IMR-90 (cell line): ENCODE measurements at regions not wholly inside any gene's neighbourhood (a gene's known extent, or its start where the extent isn't known, plus 50 kb on each side); places are given as distances from the start of the nearest gene placed in this dataset.

ENCODE experiments used
- ATAC-seq: fragments of 200-7000 bp; cut with Tn5 transposase; 2 replicates; pipeline ENCODE4 v1.9.1; 2020; ENCODE audit warnings: low read depth, mild to moderate bottlenecking, moderate library complexity
- BruUV-seq: library from RNA; stranded (reverse); fragments of 400-500 nt; replicated peaks from 2 replicates; lab custom pipeline; 2021; lab: Mats Ljungman, UMichigan
- CTCF ChIA-PET: fragments of 300-600 bp; formaldehyde crosslinking; extraction: SDS; loops from one replicate; lab custom pipeline; 2021; ENCODE audit warnings: antibody characterized with exemption; lab: Yijun Ruan, JAX
- POLR2A ChIA-PET: fragments of 300-600 bp; sonication (Branson Sonifier 250); formaldehyde crosslinking; loops from one replicate; lab custom pipeline; 2022; ENCODE audit warnings: antibody characterized with exemption; ENCODE audit not compliant: unreplicated experiment; lab: Charles Lee
- DNase-seq: peaks from one replicate; pipeline ENCODE4 v3.0.0; 2013
- H2AFZ ChIP-seq: replicated peaks from 2 replicates; pipeline ENCODE3; 2013; ENCODE audit warnings: low read length, mild to moderate bottlenecking; ENCODE audit not compliant: poor library complexity
- H2AK5ac ChIP-seq: 2 replicates; pipeline ENCODE4 v1.6.1; 2013; ENCODE audit warnings: low read depth, low read length, inconsistent platforms
- H2AK9ac ChIP-seq: replicated peaks from 2 replicates; pipeline ENCODE3; 2013; ENCODE audit warnings: mild to moderate bottlenecking, low read depth, low read length, moderate library complexity; ENCODE audit not compliant: poor library complexity
- H2BK120ac ChIP-seq: 2 replicates; pipeline ENCODE4 v1.6.1; 2013; ENCODE audit warnings: low read depth, low read length, inconsistent platforms
- H2BK15ac ChIP-seq: 3 replicates; pipeline ENCODE4 v1.6.1; 2013; ENCODE audit warnings: low read depth, low read length, inconsistent platforms
- H2BK20ac ChIP-seq: 2 replicates; pipeline ENCODE4 v1.6.1; 2013; ENCODE audit warnings: low read depth, mild to moderate bottlenecking, inconsistent platforms, low read length, moderate library complexity
- H2BK5ac ChIP-seq: 2 replicates; pipeline ENCODE4 v1.6.1; 2013; ENCODE audit warnings: mild to moderate bottlenecking, low read depth, low read length, inconsistent platforms; ENCODE audit not compliant: poor library complexity, severe bottlenecking
- H3K14ac ChIP-seq: replicated peaks from 2 replicates; pipeline ENCODE4 v1.6.1; 2013; ENCODE audit warnings: low read depth, low read length, inconsistent platforms
- H3K18ac ChIP-seq: 2 replicates; pipeline ENCODE4 v1.6.1; 2013; ENCODE audit warnings: low read depth, low read length, control low read depth
- H3K23ac ChIP-seq: 2 replicates; pipeline ENCODE4 v1.6.1; 2013; ENCODE audit warnings: low read depth, low read length, inconsistent platforms
- H3K27ac ChIP-seq: 2 replicates; pipeline ENCODE4 v1.5.1; 2013; ENCODE audit warnings: mild to moderate bottlenecking, control low read depth, low read length; ENCODE audit not compliant: insufficient read depth
- H3K27me3 ChIP-seq: 2 replicates; pipeline ENCODE4 v1.6.1; 2013; ENCODE audit warnings: low read length; ENCODE audit not compliant: control insufficient read depth, insufficient read depth
- H3K36me3 ChIP-seq: 2 replicates; pipeline ENCODE4 v1.6.1; 2013; ENCODE audit warnings: low read length, mixed read lengths; ENCODE audit not compliant: control insufficient read depth, insufficient read depth
- H3K4ac ChIP-seq: 2 replicates; pipeline ENCODE4 v1.6.1; 2013; ENCODE audit warnings: low read depth, low read length, inconsistent platforms
- H3K4me1 ChIP-seq: 2 replicates; pipeline ENCODE4 v1.6.1; 2013; ENCODE audit warnings: low read length, mixed read lengths; ENCODE audit not compliant: control insufficient read depth, insufficient read depth
- H3K4me2 ChIP-seq: 2 replicates; pipeline ENCODE4 v1.6.1; 2013; ENCODE audit warnings: low read depth, mild to moderate bottlenecking, control low read depth, low read length, moderate library complexity
- H3K4me3 ChIP-seq: 2 replicates; pipeline ENCODE4 v1.5.1; 2013; ENCODE audit warnings: low read depth, mild to moderate bottlenecking, control low read depth, low read length, moderate library complexity; ENCODE audit not compliant: insufficient read depth
- H3K56ac ChIP-seq: 2 replicates; pipeline ENCODE4 v1.6.1; 2013; ENCODE audit warnings: low read length, inconsistent platforms; ENCODE audit not compliant: insufficient read depth; ENCODE audit errors: extremely low read depth
- H3K79me1 ChIP-seq, 2 experiments: 2 replicates each; pipeline ENCODE4 v1.6.1; 2013; ENCODE audit warnings: low read length in 2 of 2, inconsistent platforms in 1 of 2, low read depth in 1 of 2
- H3K9ac ChIP-seq: 2 replicates; pipeline ENCODE4 v1.6.1; 2013; ENCODE audit warnings: low read depth, low read length, control low read depth
- H3K9me1 ChIP-seq: 2 replicates; pipeline ENCODE4 v1.6.1; 2013; ENCODE audit warnings: low read length, inconsistent platforms; ENCODE audit not compliant: insufficient read depth
- H3K9me3 ChIP-seq: 2 replicates; pipeline ENCODE4 v1.6.1; 2013; ENCODE audit warnings: low read length; ENCODE audit not compliant: control insufficient read depth, insufficient read depth
- H4K20me1 ChIP-seq: 2 replicates; pipeline ENCODE4 v1.6.1; 2013; ENCODE audit warnings: low read length, inconsistent platforms; ENCODE audit not compliant: insufficient read depth
- H4K5ac ChIP-seq: 2 replicates; pipeline ENCODE4 v1.6.1; 2013; ENCODE audit warnings: mild to moderate bottlenecking, low read depth, low read length, control low read depth
- H4K8ac ChIP-seq, 2 experiments: 2 replicates each; pipeline ENCODE4 v1.6.1; 2013; ENCODE audit warnings: low read depth in 2 of 2, low read length in 2 of 2, control low read depth in 1 of 2, inconsistent platforms in 1 of 2
- H4K91ac ChIP-seq: 2 replicates; pipeline ENCODE4 v1.6.1; 2013; ENCODE audit warnings: low read depth, low read length, inconsistent platforms; ENCODE audit not compliant: insufficient read depth
- BHLHE40 ChIP-seq: fragments of 150-350 bp; IDR thresholded peaks from 2 replicates; pipeline ENCODE4 v1.6.1; 2016; ENCODE audit warnings: mild to moderate bottlenecking, low read depth, low read length
- CEBPB ChIP-seq: IDR thresholded peaks from 2 replicates; pipeline ENCODE4 v1.6.1; 2012; ENCODE audit warnings: low read depth, low read length, improper control_type of control experiment
- CHD1 ChIP-seq: IDR thresholded peaks from 2 replicates; pipeline ENCODE4 v1.6.1; 2012; ENCODE audit warnings: low read depth, low read length, improper control_type of control experiment
- ELK1 ChIP-seq: fragments of 150-350 bp; IDR thresholded peaks from 2 replicates; pipeline ENCODE4 v1.6.1; 2016; ENCODE audit warnings: low read depth, mild to moderate bottlenecking, low read length, moderate library complexity, borderline replicate concordance
- MAFK ChIP-seq: IDR thresholded peaks from 2 replicates; pipeline ENCODE4 v1.6.1; 2012; ENCODE audit warnings: low read depth, low read length, improper control_type of control experiment
- MXI1 ChIP-seq: IDR thresholded peaks from 2 replicates; pipeline ENCODE4 v1.6.1; 2012; ENCODE audit warnings: low read depth, mild to moderate bottlenecking, low read length, moderate library complexity, borderline replicate concordance
- NFE2L2 ChIP-seq: fragments of 150-350 bp; IDR thresholded peaks from 2 replicates; pipeline ENCODE4 v1.6.1; 2016; ENCODE audit warnings: low read depth, mild to moderate bottlenecking, low read length
- POLR2A ChIP-seq: IDR thresholded peaks from 2 replicates; pipeline ENCODE4 v1.6.1; 2012; ENCODE audit warnings: mild to moderate bottlenecking, low read depth, low read length
- RAD21 ChIP-seq: IDR thresholded peaks from 2 replicates; pipeline ENCODE4 v1.6.1; 2012; ENCODE audit warnings: low read length, improper control_type of control experiment
- RFX5 ChIP-seq: IDR thresholded peaks from 2 replicates; pipeline ENCODE4 v1.8.0; 2012; ENCODE audit warnings: low read depth, mild to moderate bottlenecking, low read length, moderate library complexity
- SMC3 ChIP-seq: fragments of 150-350 bp; IDR thresholded peaks from 2 replicates; pipeline ENCODE4 v1.6.1; 2016; ENCODE audit warnings: low read depth, mild to moderate bottlenecking, antibody characterized with exemption, low read length, moderate library complexity
- USF2 ChIP-seq: fragments of 150-350 bp; IDR thresholded peaks from 2 replicates; pipeline ENCODE4 v1.6.1; 2017; ENCODE audit warnings: mild to moderate bottlenecking, antibody characterized with exemption, low read length, low read depth
- dilution Hi-C: fragments of 300-500 bp; cut with HindIII; formaldehyde crosslinking; loops from one replicate; pipeline ENCODE4 v1.14.3; 2018; ENCODE audit warnings: low sequenced_read_pairs; ENCODE audit not compliant: unreplicated experiment
- in situ Hi-C: fragments of 300-500 bp; cut with MboI; formaldehyde crosslinking; loops from 3 replicates; pipeline ENCODE4 v1.14.3; 2019; ENCODE audit warnings: low sequenced_read_pairs, inconsistent platforms, mixed read lengths
- intact Hi-C: fragments of 100-400 bp; cut with micrococcal nuclease; formaldehyde crosslinking; loops from 2 replicates; pipeline ENCODE4 v1.10.0; 2022

- CTCF ChIA-PET, result no interaction called here
- no peak for DNase-seq
- Histone ChIP-seq H4K8ac (no peak overlapping the region), H3K9me3 (no peaks in the 10 kb centered on the region), H2BK15ac (no peak overlapping the region), H3K18ac (no peak overlapping the region), H3K56ac (no peak overlapping the region), H3K4me3 (no peak overlapping the region), H2AK9ac (no peak overlapping the region), H3K27ac (no peak overlapping the region), H2AK5ac (no peak overlapping the region), H3K14ac (no peak overlapping the region), H4K20me1 (no peaks in the 10 kb centered on the region), H4K5ac (no peak overlapping the region), H3K23ac (no peak overlapping the region), H3K4ac (no peak overlapping the region), H2BK120ac (no peak overlapping the region), H3K9ac (no peak overlapping the region), H3K4me2 (no peak overlapping the region), H3K79me1 (no peaks in the 10 kb centered on the region), H4K91ac (no peak overlapping the region), H2AFZ (no peak overlapping the region), H3K27me3 (no peaks in the 10 kb centered on the region), H3K36me3 (no peaks in the 10 kb centered on the region), H3K4me1 (no peaks in the 10 kb centered on the region), H3K9me1 (no peaks in the 10 kb centered on the region), H2BK20ac (no peak overlapping the region), H2BK5ac (no peak overlapping the region)
- POLR2A ChIA-PET, result no interaction called here
- intact Hi-C loops (no loop called here), in situ Hi-C loops (no loop called here), dilution Hi-C loops (no loop called here)
- no TSS peak for BruUV-seq
- no peak for ATAC-seq
- TF ChIP-seq RFX5 (no peak), CHD1 (no peak), BHLHE40 (no peak), POLR2A (no peak), MXI1 (no peak), CEBPB (no peak), MAFK (no peak), RAD21 (no peak), USF2 (no peak), SMC3 (no peak), ELK1 (no peak), NFE2L2 (no peak)
These were observed 906.9 kb upstream of the INTU start for GRCh38 chr4:126725906-126726305.
